ENCODE measurements at regions not wholly inside any gene's neighbourhood (a gene's known extent, or its start where the extent isn't known, plus 50 kb on each side); places are given as distances from the start of the nearest gene placed in this dataset.

DNA sequence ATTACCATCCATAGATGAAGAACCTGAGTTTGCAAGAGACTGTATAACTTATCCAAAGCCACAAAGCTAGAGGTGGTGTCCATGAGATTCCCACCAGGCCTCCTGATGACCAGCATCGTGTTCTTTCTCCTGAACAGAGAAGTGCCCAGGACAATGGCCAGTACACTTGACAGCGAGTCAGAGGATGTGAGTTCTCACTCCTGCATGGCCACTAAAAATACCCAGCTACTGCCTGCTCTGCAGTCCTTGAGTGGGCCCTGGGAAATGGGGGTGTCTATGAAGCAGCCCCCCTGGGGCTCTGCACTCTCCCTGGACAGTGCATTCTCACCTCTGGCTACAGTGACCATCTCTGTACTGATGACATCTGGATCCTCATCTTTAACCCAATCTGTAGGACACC, 201.2 kb downstream of the RPLP1 start:
- no peak overlapping the region for H3K4me3 ChIP-seq (ENCODE audit: low read length)
- H4K20me1 ChIP-seq (ENCODE audit: control insufficient read depth, insufficient read depth, low read depth, low read length): no peaks in the 10 kb centered on the region
- H3K79me2 ChIP-seq (ENCODE audit: control insufficient read depth, low read length): no peaks in the 10 kb centered on the region
- H3K9me2 ChIP-seq (replicated peaks; ENCODE audit: control insufficient read depth, low read length): no peaks in the 10 kb centered on the region
- TF ChIP-seq EZH2phosphoT487 (IDR thresholded peaks at IDR 0.05; ENCODE audit: borderline replicate concordance, low read length): no peak
- TF ChIP-seq, protein P1, sequence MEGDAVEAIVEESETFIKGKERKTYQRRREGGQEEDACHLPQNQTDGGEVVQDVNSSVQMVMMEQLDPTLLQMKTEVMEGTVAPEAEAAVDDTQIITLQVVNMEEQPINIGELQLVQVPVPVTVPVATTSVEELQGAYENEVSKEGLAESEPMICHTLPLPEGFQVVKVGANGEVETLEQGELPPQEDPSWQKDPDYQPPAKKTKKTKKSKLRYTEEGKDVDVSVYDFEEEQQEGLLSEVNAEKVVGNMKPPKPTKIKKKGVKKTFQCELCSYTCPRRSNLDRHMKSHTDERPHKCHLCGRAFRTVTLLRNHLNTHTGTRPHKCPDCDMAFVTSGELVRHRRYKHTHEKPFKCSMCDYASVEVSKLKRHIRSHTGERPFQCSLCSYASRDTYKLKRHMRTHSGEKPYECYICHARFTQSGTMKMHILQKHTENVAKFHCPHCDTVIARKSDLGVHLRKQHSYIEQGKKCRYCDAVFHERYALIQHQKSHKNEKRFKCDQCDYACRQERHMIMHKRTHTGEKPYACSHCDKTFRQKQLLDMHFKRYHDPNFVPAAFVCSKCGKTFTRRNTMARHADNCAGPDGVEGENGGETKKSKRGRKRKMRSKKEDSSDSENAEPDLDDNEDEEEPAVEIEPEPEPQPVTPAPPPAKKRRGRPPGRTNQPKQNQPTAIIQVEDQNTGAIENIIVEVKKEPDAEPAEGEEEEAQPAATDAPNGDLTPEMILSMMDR (IDR thresholded peaks at IDR 0.05; ENCODE audit: low read depth, low read length, poor library complexity, severe bottlenecking): no peak
- H3K27me3 ChIP-seq (ENCODE audit: control insufficient read depth, low read length): peaks cover 20% of the 10 kb centered on the region; the same call in 1 of the 2 replicates
- H3K36me3 ChIP-seq (ENCODE audit: control insufficient read depth, low read length): no peaks in the 10 kb centered on the region
- H3K27ac ChIP-seq (ENCODE audit: low read depth, low read length): no peak overlapping the region
- no peaks in the 10 kb centered on the region for H3K9me3 ChIP-seq (ENCODE audit: control insufficient read depth, insufficient read depth, low read length)
- H3K4me1 ChIP-seq (ENCODE audit: control insufficient read depth, low read length): no peaks in the 10 kb centered on the region
- H3F3A ChIP-seq (ENCODE audit: control insufficient read depth, insufficient read depth): no peaks in the 10 kb centered on the region
- H3K4me2 ChIP-seq (ENCODE audit: low read length): no peak overlapping the region

DNA sequence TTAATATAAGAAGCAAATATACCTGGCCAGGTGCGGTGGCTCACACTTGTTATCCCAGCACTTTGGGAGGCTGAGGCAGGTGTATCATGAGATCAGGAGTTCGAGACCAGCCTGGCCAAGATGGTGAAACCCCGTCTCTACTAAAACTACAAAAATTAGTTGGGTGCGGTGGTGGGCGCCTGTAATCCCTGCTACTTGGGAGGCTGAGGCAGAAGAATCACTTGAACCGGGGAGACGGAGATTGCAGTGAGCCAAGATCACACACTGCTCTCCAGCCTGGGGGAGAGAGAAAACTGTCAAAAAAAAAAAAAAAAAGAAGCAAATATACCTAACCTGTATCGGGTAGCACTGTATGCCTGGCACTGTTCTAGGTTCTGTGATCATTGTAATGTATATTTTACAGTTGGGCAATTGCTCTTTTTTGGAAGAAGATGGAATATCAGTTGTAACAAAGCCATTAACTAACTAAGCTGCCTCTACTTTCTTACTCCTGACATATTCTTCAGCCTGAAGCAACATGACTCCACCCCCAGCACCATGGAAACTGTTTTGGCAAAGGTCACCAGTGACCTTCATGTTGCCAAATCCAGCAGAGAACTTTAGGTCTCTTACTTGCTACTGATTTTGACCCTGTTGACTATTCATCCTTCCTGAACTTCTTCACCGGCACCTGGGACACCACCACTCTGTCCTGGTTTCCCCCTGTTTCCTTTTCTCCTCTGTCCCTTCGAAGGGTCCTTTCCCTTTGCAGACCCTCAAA, 203.8 kb downstream of the RPLP1 start:
- Histone ChIP-seq H3K9me2 (replicated peaks; ENCODE audit: control insufficient read depth, low read length) (no peaks in the 10 kb centered on the region), H3K27ac (ENCODE audit: low read depth, low read length) (no peak overlapping the region), H3K4me2 (ENCODE audit: low read length) (no peak overlapping the region), H3F3A (ENCODE audit: control insufficient read depth, insufficient read depth) (no peaks in the 10 kb centered on the region), H3K36me3 (ENCODE audit: control insufficient read depth, low read length) (no peaks in the 10 kb centered on the region), H3K4me1 (ENCODE audit: control insufficient read depth, low read length) (no peaks in the 10 kb centered on the region), H4K20me1 (ENCODE audit: control insufficient read depth, insufficient read depth, low read depth, low read length) (no peaks in the 10 kb centered on the region), H3K9me3 (ENCODE audit: control insufficient read depth, insufficient read depth, low read length) (no peaks in the 10 kb centered on the region), H3K27me3 (ENCODE audit: control insufficient read depth, low read length) (peaks cover 30% of the 10 kb centered on the region), H3K4me3 (ENCODE audit: low read length) (no peak overlapping the region), H3K79me2 (ENCODE audit: control insufficient read depth, low read length) (no peaks in the 10 kb centered on the region)
- no peak for TF ChIP-seq EZH2phosphoT487 (IDR thresholded peaks at IDR 0.05; ENCODE audit: borderline replicate concordance, low read length)
- TF ChIP-seq, protein P1 (IDR thresholded peaks at IDR 0.05; ENCODE audit: low read depth, low read length, poor library complexity, severe bottlenecking): no peak

GRCh38 chr15:69657626-69658025, 205.0 kb downstream of the RPLP1 start:
- Histone ChIP-seq H3K27ac (ENCODE audit: low read depth, low read length) (no peak overlapping the region), H4K20me1 (ENCODE audit: control insufficient read depth, insufficient read depth, low read depth, low read length) (no peaks in the 10 kb centered on the region), H3F3A (ENCODE audit: control insufficient read depth, insufficient read depth) (no peaks in the 10 kb centered on the region), H3K4me1 (ENCODE audit: control insufficient read depth, low read length) (no peaks in the 10 kb centered on the region), H3K4me3 (ENCODE audit: low read length) (no peak overlapping the region), H3K36me3 (ENCODE audit: control insufficient read depth, low read length) (no peaks in the 10 kb centered on the region), H3K79me2 (ENCODE audit: control insufficient read depth, low read length) (no peaks in the 10 kb centered on the region), H3K9me3 (ENCODE audit: control insufficient read depth, insufficient read depth, low read length) (no peaks in the 10 kb centered on the region), H3K4me2 (ENCODE audit: low read length) (no peak overlapping the region), H3K9me2 (replicated peaks; ENCODE audit: control insufficient read depth, low read length) (no peaks in the 10 kb centered on the region), H3K27me3 (ENCODE audit: control insufficient read depth, low read length) (peaks cover 33% of the 10 kb centered on the region)
- TF ChIP-seq, protein P1 (IDR thresholded peaks at IDR 0.05; ENCODE audit: low read depth, low read length, poor library complexity, severe bottlenecking): no peak
- TF ChIP-seq EZH2phosphoT487 (IDR thresholded peaks at IDR 0.05; ENCODE audit: borderline replicate concordance, low read length): no peak

Measured in DOHH2 (cell line).